Tibial nerve (tissue), 3 donors: ENCODE measurements at regions not wholly inside any gene's neighbourhood (a gene's known extent, or its start where the extent isn't known, plus 50 kb on each side); places are given as distances from the start of the nearest gene placed in this dataset.
"Not testable (repeated sequence)": the region's sequence is repeated elsewhere in the genome, so short reads cannot be mapped to it uniquely, and the experiment has no call there.

Experiments
- CTCF ChIP-seq, 5 experiments: fragments of 200-600 bp in 3 of 5; fragments of 450-650 bp in 2 of 5; sonication (generic) in 3 of 5; IDR thresholded peaks; one replicate each; pipeline ENCODE4 v1.5.1; 2016 to 2019; ENCODE audit warnings: antibody characterized with exemption in 5 of 5, mild to moderate bottlenecking in 3 of 5, moderate library complexity in 2 of 5
- POLR2A ChIP-seq, 2 donors: fragments of 450-650 bp; IDR thresholded peaks; one replicate each; pipeline ENCODE4 v1.6.1; 2017; ENCODE audit warnings: antibody characterized with exemption in 2 of 2, mild to moderate bottlenecking in 2 of 2, moderate library complexity in 2 of 2

GRCh38 chr7:121497545-121497944 is 101.4 kb upstream of the FAM3C start:
- not testable (repeated sequence) for TF ChIP-seq CTCF, POLR2A (IDR thresholded peaks at IDR 0.05)
